ENCODE measurements at regions not wholly inside any gene's neighbourhood (a gene's known extent, or its start where the extent isn't known, plus 50 kb on each side); places are given as distances from the start of the nearest gene placed in this dataset.

DNA sequence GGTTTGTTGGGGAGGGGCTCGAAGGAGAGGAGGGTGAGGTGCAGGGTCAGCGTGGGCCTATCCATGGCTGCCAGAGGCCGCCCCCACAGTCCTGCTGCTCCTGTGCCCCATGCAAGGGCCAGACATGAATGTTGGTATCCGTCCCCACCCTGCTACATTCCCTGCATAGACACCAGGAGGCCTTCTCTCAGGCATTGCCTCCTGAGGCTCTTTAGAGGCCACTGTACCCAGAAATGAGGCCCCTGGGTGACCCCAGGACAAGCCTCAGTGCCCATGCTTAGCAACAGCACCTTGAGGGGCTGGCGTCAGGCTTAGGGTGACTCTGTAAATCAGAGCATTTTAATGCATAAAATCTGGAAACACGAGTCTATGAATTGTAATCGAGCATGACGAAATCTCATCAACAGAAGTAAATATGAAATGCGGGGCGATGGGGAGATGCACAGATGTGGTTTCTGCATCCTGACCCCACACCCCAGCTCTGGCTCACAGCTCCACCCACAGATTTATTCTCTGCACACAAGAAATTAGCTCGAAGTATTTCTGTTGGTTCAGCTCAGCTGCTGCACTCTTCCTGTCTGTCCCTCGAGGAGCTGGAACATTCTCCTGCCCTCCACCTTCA, 124.0 kb upstream of the CSF3R start:
- TF ChIP-seq, protein P1, sequence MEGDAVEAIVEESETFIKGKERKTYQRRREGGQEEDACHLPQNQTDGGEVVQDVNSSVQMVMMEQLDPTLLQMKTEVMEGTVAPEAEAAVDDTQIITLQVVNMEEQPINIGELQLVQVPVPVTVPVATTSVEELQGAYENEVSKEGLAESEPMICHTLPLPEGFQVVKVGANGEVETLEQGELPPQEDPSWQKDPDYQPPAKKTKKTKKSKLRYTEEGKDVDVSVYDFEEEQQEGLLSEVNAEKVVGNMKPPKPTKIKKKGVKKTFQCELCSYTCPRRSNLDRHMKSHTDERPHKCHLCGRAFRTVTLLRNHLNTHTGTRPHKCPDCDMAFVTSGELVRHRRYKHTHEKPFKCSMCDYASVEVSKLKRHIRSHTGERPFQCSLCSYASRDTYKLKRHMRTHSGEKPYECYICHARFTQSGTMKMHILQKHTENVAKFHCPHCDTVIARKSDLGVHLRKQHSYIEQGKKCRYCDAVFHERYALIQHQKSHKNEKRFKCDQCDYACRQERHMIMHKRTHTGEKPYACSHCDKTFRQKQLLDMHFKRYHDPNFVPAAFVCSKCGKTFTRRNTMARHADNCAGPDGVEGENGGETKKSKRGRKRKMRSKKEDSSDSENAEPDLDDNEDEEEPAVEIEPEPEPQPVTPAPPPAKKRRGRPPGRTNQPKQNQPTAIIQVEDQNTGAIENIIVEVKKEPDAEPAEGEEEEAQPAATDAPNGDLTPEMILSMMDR (IDR thresholded peaks at IDR 0.05): no peak
- no peak for TF ChIP-seq POLR2A (IDR thresholded peaks at IDR 0.05)

Measured in heart left ventricle (tissue), 13 donors.